MCF 10A (cell line): ENCODE measurements at regions not wholly inside any gene's neighbourhood (a gene's known extent, or its start where the extent isn't known, plus 50 kb on each side); places are given as distances from the start of the nearest gene placed in this dataset.

ENCODE experiments used
- BruUV-seq: library from RNA; stranded (reverse); fragments of 400-500 nt; replicated peaks from 2 replicates; lab custom pipeline; 2021; lab: Mats Ljungman, UMichigan
- CTCF ChIA-PET: fragments of 300-600 bp; sonication (Branson Sonifier 250); formaldehyde crosslinking; extraction: SDS; loops from one replicate; lab custom pipeline; 2021; ENCODE audit warnings: antibody characterized with exemption, inconsistent platforms; lab: Yijun Ruan, JAX
- POLR2A ChIA-PET: fragments of 300-600, 350-650 bp; sonication (Branson Sonifier 250); formaldehyde crosslinking; extraction: SDS; loops from one replicate; lab custom pipeline; 2020; ENCODE audit warnings: antibody characterized with exemption, inconsistent platforms; lab: Yijun Ruan, JAX
- DNase-seq: peaks from one replicate; pipeline ENCODE4 v3.0.0-alpha.2; 2018; ENCODE audit not compliant: unreplicated experiment
- H3K27ac Mint-ChIP-seq: one replicate; pipeline ENCODE4 v1.8.0; 2022; ENCODE audit warnings: mild to moderate bottlenecking, low read depth, mixed read lengths; ENCODE audit not compliant: unreplicated experiment
- H3K27me3 Mint-ChIP-seq: one replicate; pipeline ENCODE4 v1.8.0; 2022; ENCODE audit warnings: mixed read lengths; ENCODE audit not compliant: insufficient read depth, unreplicated experiment
- H3K36me3 Mint-ChIP-seq: one replicate; pipeline ENCODE4 v1.8.0; 2022; ENCODE audit warnings: mild to moderate bottlenecking, moderate library complexity, mixed read lengths; ENCODE audit not compliant: insufficient read depth, unreplicated experiment
- H3K4me1 Mint-ChIP-seq: one replicate; pipeline ENCODE4 v1.8.0; 2022; ENCODE audit warnings: mixed read lengths; ENCODE audit not compliant: insufficient read depth, unreplicated experiment
- H3K4me3 Mint-ChIP-seq: one replicate; pipeline ENCODE4 v1.8.0; 2022; ENCODE audit warnings: mild to moderate bottlenecking, moderate library complexity, mixed read lengths; ENCODE audit not compliant: unreplicated experiment
- H3K9me3 Mint-ChIP-seq: one replicate; pipeline ENCODE4 v1.8.0; 2022; ENCODE audit warnings: mixed read lengths; ENCODE audit not compliant: unreplicated experiment
- CTCF ChIP-seq: fragments of 200-600 bp; IDR thresholded peaks from one replicate; pipeline ENCODE4 v1.8.0; 2022; ENCODE audit warnings: antibody characterized with exemption, mild to moderate bottlenecking; ENCODE audit not compliant: unreplicated experiment
- intact Hi-C: fragments of 100-400 bp; cut with micrococcal nuclease; formaldehyde crosslinking; loops from 2 replicates; pipeline ENCODE4 v1.14.1; 2022

GRCh38 chr17:77853191-77853977 lies 105.1 kb upstream of the TNRC6C start:
- no peak overlapping the region for H3K27ac Mint-ChIP-seq
- no peak for TF ChIP-seq CTCF
- peaks cover 5% of the 10 kb centered on the region for H3K9me3 Mint-ChIP-seq
- H3K4me3 Mint-ChIP-seq = no peak overlapping the region
- H3K4me1 Mint-ChIP-seq = peaks cover 4% of the 10 kb centered on the region
- H3K27me3 Mint-ChIP-seq = peaks cover 26% of the 10 kb centered on the region
- no peak for DNase-seq
- POLR2A ChIA-PET = no interaction called here
- intact Hi-C loops = no loop called here
- no peaks in the 10 kb centered on the region for H3K36me3 Mint-ChIP-seq
- CTCF ChIA-PET = interaction anchor here (0.6 kb wide), 1 partner anchor 1175 kb away, joined by 3 read pairs; no protein-coding TSS in a partner anchor
- no TSS peak for BruUV-seq

- DNase-seq = no peak
- Mint-ChIP-seq H3K9me3 (peaks cover 8% of the 10 kb centered on the region), H3K36me3 (no peaks in the 10 kb centered on the region), H3K27me3 (peaks cover 34% of the 10 kb centered on the region), H3K4me1 (peaks cover 4% of the 10 kb centered on the region), H3K27ac (no peak overlapping the region), H3K4me3 (no peak overlapping the region)
- ChIA-PET POLR2A (no interaction called here), CTCF (no interaction called here)
- no peak for TF ChIP-seq CTCF
- no TSS peak for BruUV-seq
- intact Hi-C loops = no loop called here
Measured at GRCh38 chr17:77854083-77854758, 104.3 kb upstream of the TNRC6C start.

DNA sequence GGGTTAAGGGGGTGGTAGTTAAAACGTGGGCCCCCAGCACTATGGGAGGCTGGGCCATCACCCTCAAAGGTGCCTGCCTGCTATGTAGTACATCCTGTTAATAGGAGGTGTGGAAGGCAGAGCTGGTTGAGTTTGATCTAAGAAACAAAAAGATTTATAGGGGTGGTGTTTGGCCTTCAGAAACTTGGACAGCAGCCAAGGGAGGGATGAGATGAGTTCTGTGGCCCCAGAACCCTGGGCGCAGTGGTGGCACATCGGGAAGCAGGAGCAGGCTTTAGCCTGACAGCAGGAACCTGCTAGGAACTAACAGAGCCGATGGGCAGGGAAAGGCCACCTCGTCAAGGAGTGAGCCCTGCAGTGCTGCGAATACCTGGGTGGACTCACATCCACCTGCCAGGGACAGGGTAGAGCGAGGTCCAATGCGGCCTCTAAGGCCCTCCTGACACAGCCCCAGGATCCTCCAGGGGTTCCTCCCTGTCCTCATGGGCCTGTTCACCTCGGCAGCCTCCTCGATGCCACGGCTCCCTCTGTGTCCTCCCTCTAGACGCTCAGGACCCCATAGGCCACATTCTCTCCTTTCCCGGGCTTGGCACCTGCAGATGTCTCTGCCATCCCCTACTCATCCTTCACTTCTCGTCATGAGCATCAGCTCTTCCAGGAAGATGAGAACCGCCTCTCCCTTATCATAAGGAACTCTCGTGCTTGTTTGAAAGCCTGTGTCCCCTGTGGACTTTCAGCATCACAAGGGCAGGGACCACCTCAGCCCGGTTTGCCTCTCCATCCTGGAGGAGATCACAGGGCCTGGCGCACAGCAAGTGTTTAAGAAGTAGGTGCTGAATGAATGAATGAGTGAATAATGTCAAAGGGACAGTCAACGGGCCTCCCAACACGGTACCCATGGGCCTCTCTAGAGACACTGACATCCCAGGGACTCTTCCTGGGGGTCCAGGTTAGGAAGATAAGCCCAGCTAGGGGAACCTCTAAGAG lies 103.5 kb upstream of the TNRC6C start:
- POLR2A ChIA-PET = no interaction called here

More for the DNA sequence above, 103.5 kb upstream of the TNRC6C start:
- CTCF ChIA-PET = interaction anchor here (0.8 kb wide), 1 partner anchor 54 kb away, joined by 3 read pairs; no protein-coding TSS in a partner anchor
- DNase-seq = no peak
- Mint-ChIP-seq H3K9me3 (peaks cover 8% of the 10 kb centered on the region), H3K4me3 (no peak overlapping the region), H3K27ac (no peak overlapping the region), H3K36me3 (no peaks in the 10 kb centered on the region), H3K27me3 (peaks cover 42% of the 10 kb centered on the region), H3K4me1 (peaks cover 4% of the 10 kb centered on the region)
- TF ChIP-seq CTCF = no peak
- intact Hi-C loops = no loop called here
- no TSS peak for BruUV-seq
